ACC112 (cell line): ENCODE measurements at regions not wholly inside any gene's neighbourhood (a gene's known extent, or its start where the extent isn't known, plus 50 kb on each side); places are given as distances from the start of the nearest gene placed in this dataset.
"Not testable (repeated sequence)": the region's sequence is repeated elsewhere in the genome, so short reads cannot be mapped to it uniquely, and the experiment has no call there.

ENCODE experiments used
- H2AFZ ChIP-seq: fragments of 200-600 bp; sonication (generic); one replicate; pipeline ENCODE4 v1.6.0; 2017; ENCODE audit warnings: antibody characterized with exemption, low read length; ENCODE audit not compliant: unreplicated experiment
- H3K27ac ChIP-seq: fragments of 200-600 bp; sonication (generic); 2 replicates; pipeline ENCODE4 v1.5.1; 2014; ENCODE audit warnings: low read depth, mild to moderate bottlenecking, antibody characterized with exemption, low read length, moderate library complexity
- H3K27me3 ChIP-seq: fragments of 200-600 bp; sonication (generic); 2 replicates; pipeline ENCODE4 v1.6.1; 2014; ENCODE audit warnings: mild to moderate bottlenecking, antibody characterized with exemption, low read length, moderate library complexity, mixed read lengths; ENCODE audit not compliant: insufficient read depth
- H3K36me3 ChIP-seq: fragments of 200-600 bp; sonication (generic); 2 replicates; pipeline ENCODE4 v1.6.1; 2016; ENCODE audit warnings: mild to moderate bottlenecking, antibody characterized with exemption, low read length, moderate library complexity, mixed read lengths; ENCODE audit not compliant: insufficient read depth
- H3K4me1 ChIP-seq: fragments of 200-600 bp; sonication (generic); one replicate; pipeline ENCODE4 v1.6.1; 2016; ENCODE audit warnings: low read length, mixed read lengths; ENCODE audit not compliant: insufficient read depth, unreplicated experiment, control insufficient read depth
- H3K4me3 ChIP-seq: fragments of 200-600 bp; sonication (generic); 2 replicates; pipeline ENCODE4 v1.5.1; 2014; ENCODE audit warnings: mild to moderate bottlenecking, low read depth, low read length
- H3K79me2 ChIP-seq: fragments of 200-600 bp; sonication (generic); one replicate; pipeline ENCODE4 v1.6.0; 2016; ENCODE audit warnings: low read length; ENCODE audit not compliant: control insufficient read depth, unreplicated experiment, insufficient read depth

DNA sequence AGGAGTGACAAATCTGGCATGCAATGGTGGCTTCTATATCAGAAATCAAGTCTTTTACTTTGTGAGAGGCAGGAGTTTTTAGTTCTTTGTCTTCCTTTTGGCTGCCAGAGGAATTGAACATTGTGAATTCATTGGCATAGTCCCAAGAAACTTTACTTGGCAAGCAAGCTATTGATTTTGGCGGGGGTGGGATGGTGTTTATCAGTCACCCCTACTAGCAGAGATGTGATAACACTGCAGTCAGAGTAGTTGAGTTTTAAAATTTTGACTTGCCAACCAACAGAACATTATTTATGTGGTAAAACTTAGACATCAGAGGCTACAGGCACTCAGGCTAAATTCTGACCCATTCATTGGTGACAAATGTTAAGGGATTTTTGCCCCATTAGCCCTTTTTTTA is 129.2 kb downstream of the FAM72B start:
- not testable (repeated sequence) for H3K27me3 ChIP-seq, H3K36me3 ChIP-seq, H3K4me1 ChIP-seq, H2AFZ ChIP-seq, H3K27ac ChIP-seq, H3K79me2 ChIP-seq, H3K4me3 ChIP-seq

DNA sequence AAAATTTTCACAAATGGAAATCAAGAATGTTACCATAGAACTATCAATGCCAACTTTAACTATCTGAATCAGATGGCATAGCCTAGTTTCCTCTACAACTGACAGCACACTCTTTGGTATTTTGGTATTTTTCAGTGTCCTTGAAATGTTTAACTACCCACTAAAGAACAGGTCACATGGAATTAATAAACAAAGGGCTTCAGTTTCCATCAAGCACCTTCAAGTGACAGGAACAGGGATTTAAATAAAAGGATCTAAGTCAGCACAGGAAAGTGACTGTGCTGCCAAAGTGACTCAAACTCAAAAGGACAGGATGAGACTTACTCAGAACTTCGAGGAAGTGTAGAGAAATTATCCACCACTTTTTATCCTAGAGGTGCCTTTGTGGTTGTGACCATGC is 117.2 kb downstream of the FAM72B start:
- H3K36me3 ChIP-seq, H2AFZ ChIP-seq, H3K27me3 ChIP-seq, H3K79me2 ChIP-seq, H3K27ac ChIP-seq, H3K4me3 ChIP-seq, H3K4me1 ChIP-seq: not testable (repeated sequence)

DNA sequence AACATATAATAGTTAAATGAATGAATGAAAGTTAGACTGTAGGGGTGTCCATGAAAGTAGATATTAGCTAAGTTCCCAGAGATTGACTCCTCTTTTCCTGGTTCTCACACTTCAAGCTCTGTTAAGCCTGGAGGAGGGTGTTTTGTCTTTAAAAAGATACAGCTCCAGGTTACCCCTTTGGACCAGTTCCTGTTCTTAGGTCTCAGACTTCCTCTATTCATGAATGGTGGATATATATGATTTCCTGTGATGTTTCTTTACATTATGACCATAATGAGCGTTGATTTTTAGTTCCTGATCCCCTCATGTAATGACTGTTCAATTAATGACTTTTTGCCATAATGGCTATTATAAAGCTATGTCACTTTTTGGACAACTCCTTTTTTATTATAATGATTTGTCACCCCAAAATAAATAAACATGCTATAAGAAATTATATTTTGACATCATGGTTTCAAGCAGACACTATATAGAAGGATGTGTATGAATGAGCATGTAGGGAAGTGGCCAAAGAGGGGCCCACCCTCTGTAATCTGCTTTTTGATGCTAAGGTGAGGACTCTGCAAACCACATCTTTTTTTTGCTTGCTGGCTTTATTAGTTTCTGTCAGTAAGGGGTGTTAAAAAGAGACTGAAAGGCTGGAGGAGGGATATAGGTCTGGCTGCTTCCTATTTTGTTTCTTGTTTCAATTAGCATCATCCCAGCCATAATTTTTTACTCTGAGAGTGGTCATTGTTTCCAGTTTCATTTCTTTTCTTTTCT is 115.2 kb downstream of the FAM72B start:
- H3K36me3 ChIP-seq, H3K27ac ChIP-seq: not testable (repeated sequence)

DNA sequence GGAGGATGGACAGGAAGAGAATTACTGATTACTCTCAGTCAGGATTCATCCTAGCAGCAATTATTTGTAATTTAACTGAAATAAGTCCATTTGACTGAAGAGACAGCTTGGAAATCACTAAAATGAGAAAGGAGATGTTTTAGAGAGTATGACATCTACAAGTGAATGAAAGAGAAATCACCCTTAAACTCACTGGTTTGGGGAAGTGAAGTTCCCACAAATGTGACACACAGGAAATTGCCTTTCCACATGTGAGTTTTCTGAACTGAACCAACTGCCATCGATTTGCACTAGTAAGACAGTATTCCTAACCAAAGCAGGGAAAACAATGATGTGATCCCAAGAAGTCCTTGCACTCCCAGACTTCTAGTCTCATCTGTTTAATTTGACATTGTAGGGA is 110.3 kb downstream of the FAM72B start:
- not testable (repeated sequence) for H3K4me1 ChIP-seq

More for the DNA sequence above, 115.2 kb downstream of the FAM72B start:
- not testable (repeated sequence) for H3K4me1 ChIP-seq, H2AFZ ChIP-seq, H3K4me3 ChIP-seq, H3K27me3 ChIP-seq, H3K79me2 ChIP-seq

DNA sequence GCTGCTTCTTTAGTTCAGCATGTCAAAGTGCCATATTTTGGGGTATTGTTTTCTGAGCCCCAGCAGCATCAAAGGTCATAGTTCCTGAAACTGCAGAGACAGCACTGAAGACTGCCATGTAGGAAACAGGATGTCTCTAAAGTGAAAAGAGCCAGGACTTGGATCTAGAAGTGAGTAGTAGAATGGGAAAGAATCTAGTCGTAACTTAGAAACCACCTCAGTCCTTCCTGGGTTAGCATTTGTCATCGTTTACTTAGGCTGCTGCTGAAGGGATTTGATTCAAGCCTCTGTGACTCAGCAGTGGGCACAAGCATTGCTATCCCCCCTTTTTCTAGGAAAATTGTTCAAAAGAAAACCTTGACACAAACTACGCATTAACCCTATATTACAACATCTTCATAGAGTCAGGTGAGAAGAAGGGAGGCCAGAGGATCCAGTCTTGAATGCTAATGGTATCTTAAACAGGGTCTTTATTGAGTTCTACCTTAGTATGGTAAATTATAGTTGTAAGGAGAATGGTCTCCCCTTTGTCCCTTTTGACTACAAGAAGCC is 108.8 kb downstream of the FAM72B start:
- H3K27ac ChIP-seq, H3K36me3 ChIP-seq, H3K27me3 ChIP-seq, H3K4me3 ChIP-seq, H2AFZ ChIP-seq, H3K4me1 ChIP-seq, H3K79me2 ChIP-seq: not testable (repeated sequence)

More for the DNA sequence above, 110.3 kb downstream of the FAM72B start:
- H3K27me3 ChIP-seq, H3K27ac ChIP-seq, H3K4me3 ChIP-seq, H3K36me3 ChIP-seq, H3K79me2 ChIP-seq, H2AFZ ChIP-seq: not testable (repeated sequence)

DNA sequence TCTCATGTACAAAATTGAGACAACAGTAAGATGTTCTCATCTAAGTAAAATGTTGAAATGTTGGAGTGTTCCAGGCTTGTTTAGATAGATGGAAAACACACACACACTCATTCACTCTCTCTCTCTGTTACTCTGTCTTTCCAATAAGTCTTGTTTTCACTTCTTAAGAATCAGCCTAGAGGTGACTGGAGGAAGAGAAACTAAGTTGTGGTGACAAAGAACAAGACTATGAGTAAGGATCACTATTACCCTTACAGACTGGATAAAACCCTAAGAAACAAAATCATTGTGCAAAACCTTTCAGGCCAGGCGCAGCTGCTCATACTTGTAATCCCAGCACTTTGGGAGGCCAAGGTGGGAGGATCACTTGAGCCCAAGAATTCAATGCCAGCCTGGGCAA is 107.5 kb downstream of the FAM72B start:
- not testable (repeated sequence) for H3K27me3 ChIP-seq, H2AFZ ChIP-seq, H3K4me1 ChIP-seq, H3K4me3 ChIP-seq, H3K27ac ChIP-seq, H3K36me3 ChIP-seq, H3K79me2 ChIP-seq

DNA sequence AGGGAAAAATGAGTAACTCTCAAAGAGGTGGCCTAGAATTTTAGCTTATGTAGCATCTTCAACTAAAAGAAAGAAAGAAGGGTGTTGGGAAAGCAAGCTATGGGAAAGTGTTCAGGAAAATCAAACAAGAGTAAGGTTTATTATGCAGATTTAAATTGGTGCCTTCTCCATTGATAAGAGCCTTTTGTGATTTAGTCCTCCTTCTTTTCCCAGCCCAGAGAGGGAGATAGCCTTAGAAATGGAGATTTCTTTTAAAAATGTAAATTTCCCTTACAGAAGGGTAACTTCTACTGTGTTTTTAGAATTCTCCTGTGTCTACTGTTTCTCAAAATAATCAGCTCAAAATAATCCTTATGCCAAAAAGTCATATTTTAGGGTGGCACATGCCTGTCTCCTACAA is 104.5 kb downstream of the FAM72B start:
- H3K27ac ChIP-seq, H3K27me3 ChIP-seq, H3K36me3 ChIP-seq, H3K79me2 ChIP-seq, H2AFZ ChIP-seq, H3K4me1 ChIP-seq, H3K4me3 ChIP-seq: not testable (repeated sequence)

DNA sequence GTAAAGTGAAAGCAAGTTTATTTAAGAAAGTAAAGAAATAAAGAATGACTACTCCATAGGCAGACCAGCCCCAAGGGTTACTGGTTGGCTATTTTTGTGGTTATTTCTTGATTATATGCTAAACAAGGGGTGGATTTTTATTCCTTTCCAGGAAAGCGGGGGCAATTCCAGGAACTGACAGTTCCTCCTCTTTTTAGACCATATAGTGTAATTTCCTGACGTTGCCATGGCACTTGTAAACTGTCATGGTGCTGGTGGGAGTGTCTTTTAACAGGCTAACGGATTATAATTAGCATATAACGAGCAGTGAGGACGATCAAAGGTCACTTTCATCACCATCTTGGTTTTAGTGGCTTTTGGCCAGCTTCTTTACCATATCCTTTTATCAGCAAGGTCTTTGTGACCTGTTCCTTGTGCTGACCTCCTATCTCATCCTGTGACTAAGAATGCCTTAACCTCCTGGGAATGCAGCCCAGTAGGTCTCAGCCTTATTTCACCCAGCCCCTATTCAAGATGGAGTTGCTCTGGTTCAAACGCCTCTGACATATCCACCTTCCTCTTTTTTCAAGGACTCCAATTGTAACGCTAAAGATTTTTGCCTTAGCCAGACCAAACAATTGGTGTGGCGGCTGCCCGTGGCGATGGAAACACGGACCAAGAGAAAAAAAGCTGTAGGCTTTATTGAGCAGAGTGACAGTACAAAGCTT is 103.8 kb downstream of the FAM72B start:
- not testable (repeated sequence) for H2AFZ ChIP-seq, H3K4me1 ChIP-seq, H3K27me3 ChIP-seq

DNA sequence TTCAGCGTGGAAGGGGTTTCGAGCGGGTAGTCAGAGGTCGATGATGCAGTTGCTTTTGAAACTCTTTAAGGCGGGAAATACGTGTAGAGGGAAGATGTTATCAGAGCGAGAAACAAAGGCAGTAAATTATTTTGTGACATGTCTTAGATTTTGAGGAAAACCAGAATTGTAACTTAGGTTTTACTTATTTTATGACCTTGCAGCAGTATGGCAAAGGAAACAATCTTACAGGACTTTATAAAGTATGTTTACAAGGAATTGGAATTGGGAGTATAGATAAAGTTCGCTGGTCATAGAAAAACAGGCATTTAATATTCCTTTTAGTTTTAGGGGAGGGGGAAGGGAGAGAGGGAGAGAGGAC is 103.3 kb downstream of the FAM72B start:
- H3K27ac ChIP-seq, H2AFZ ChIP-seq, H3K36me3 ChIP-seq, H3K79me2 ChIP-seq, H3K27me3 ChIP-seq, H3K4me1 ChIP-seq, H3K4me3 ChIP-seq: not testable (repeated sequence)

More for the DNA sequence above, 103.8 kb downstream of the FAM72B start:
- H3K4me3 ChIP-seq, H3K27ac ChIP-seq, H3K36me3 ChIP-seq, H3K79me2 ChIP-seq: not testable (repeated sequence)

DNA sequence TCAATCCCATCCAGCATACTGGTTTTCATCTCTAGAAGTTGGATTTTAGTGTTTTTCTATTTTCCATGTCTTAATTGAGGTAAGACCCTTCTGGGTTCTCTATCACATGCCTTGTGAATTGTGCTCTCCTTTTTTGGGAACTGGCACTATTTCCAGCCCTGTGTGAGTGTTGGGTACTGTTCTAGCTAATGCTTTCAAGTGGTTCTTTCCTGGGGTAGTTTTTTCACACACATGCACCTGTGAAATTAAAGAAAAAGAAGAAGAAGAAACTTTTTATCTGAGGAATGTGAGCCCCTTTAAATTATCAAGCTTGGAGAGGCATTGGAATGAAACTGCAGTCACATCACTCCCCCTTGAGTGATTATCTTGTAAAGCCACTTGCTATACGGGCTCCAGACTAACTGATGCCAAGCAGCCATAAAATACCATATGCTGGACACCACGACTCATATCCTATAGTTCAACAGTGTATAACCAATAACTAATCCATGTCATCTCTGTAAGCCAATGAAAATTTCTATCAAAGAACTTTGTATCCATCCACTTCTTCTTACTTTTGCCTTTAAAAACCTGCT is 102.4 kb downstream of the FAM72B start:
- H3K79me2 ChIP-seq, H3K27ac ChIP-seq, H3K4me3 ChIP-seq, H3K4me1 ChIP-seq, H3K36me3 ChIP-seq, H3K27me3 ChIP-seq, H2AFZ ChIP-seq: not testable (repeated sequence)

DNA sequence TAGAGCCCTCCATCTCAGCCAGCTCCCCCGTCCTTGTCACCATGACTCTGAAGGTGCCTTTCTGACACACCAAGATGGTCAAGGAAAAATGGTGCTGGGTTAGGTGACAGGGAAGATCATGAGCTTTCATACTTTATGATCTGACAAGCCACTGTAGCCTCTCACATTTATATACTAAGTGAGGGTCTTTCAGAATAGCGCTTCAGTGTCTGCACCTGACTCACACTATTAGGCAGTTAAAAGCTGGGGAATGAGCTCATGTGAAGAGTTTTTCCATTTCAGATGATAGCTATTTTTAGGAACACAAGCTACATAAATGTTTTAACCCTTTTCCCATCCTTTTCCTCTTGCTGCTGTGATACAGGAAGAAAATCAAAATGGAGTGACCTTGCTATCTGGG is 101.1 kb downstream of the FAM72B start:
- H3K27ac ChIP-seq, H3K27me3 ChIP-seq, H3K36me3 ChIP-seq, H3K79me2 ChIP-seq, H2AFZ ChIP-seq, H3K4me3 ChIP-seq, H3K4me1 ChIP-seq: not testable (repeated sequence)
